Kidney (tissue), 13 donors: ENCODE measurements at regions not wholly inside any gene's neighbourhood (a gene's known extent, or its start where the extent isn't known, plus 50 kb on each side); places are given as distances from the start of the nearest gene placed in this dataset.

Source experiments
- DNase-seq, 5 donors: peaks; one replicate each; pipeline ENCODE4 v3.0.0-alpha.2; 2013 to 2020
- FAIRE-seq: peaks from 2 replicates; lab custom pipeline; 2012; peaks lifted over from hg19 to GRCh38; lab: Jason Lieb, UNC
- H3K27ac ChIP-seq, 2 donors: one replicate each; pipeline ENCODE4 v1.7.0; 2013; ENCODE audit warnings: low read depth in 2 of 2, low read length in 2 of 2, inconsistent platforms in 1 of 2
- H3K27me3 ChIP-seq: one replicate; pipeline ENCODE4 v1.7.1; 2013; ENCODE audit warnings: low read length, inconsistent platforms; ENCODE audit not compliant: control insufficient read depth, insufficient read depth
- H3K36me3 ChIP-seq, 3 donors: one replicate each; pipeline versions ENCODE4 v1.7.0 to v1.7.1; 2013; ENCODE audit warnings: low read length in 3 of 3, control low read depth in 1 of 3, inconsistent platforms in 1 of 3; ENCODE audit not compliant: insufficient read depth in 3 of 3, control insufficient read depth in 2 of 3
- H3K4me1 ChIP-seq, 3 donors: one replicate each; pipeline versions ENCODE4 v1.7.0 to v1.7.1; 2013; ENCODE audit warnings: low read length in 3 of 3, inconsistent platforms in 1 of 3, low read depth in 1 of 3; ENCODE audit not compliant: control insufficient read depth in 2 of 3, insufficient read depth in 2 of 3
- H3K4me3 ChIP-seq, 3 donors: one replicate each; pipeline versions ENCODE4 v1.7.0 to v1.8.1; 2013; ENCODE audit warnings: low read length in 3 of 3, control low read depth in 1 of 3, inconsistent platforms in 1 of 3
- H3K9ac ChIP-seq, 3 donors: one replicate each; pipeline versions ENCODE4 v1.7.0 to v1.7.1; 2013; ENCODE audit warnings: low read length in 3 of 3, control low read depth in 1 of 3, inconsistent platforms in 1 of 3
- H3K9me3 ChIP-seq, 3 donors: one replicate each; pipeline versions ENCODE4 v1.7.0 to v1.7.1; 2013; ENCODE audit warnings: low read length in 3 of 3, control low read depth in 1 of 3, inconsistent platforms in 1 of 3; ENCODE audit not compliant: control insufficient read depth in 2 of 3, insufficient read depth in 1 of 3
- CTCF ChIP-seq: IDR thresholded peaks from 3 replicates; pipeline ENCODE4 v1.5.1; 2012; ENCODE audit warnings: mild to moderate bottlenecking, moderate library complexity, borderline replicate concordance; ENCODE audit not compliant: insufficient read depth; ENCODE audit errors: extremely low read depth
- intact Hi-C: fragments of 100-400 bp; cut with DNase I; formaldehyde crosslinking; loops from one replicate; pipeline ENCODE4 v1.11.1; 2022
- donor health status: control.
- donor health status: control.
- donor health status: control.
- donor health status: control.
- donor health status: control.
- donor health status: DM: yes; HTN: yes; CAD: no.
- donor health status: Normal renal cell carcinoma (clear cell type).

DNA sequence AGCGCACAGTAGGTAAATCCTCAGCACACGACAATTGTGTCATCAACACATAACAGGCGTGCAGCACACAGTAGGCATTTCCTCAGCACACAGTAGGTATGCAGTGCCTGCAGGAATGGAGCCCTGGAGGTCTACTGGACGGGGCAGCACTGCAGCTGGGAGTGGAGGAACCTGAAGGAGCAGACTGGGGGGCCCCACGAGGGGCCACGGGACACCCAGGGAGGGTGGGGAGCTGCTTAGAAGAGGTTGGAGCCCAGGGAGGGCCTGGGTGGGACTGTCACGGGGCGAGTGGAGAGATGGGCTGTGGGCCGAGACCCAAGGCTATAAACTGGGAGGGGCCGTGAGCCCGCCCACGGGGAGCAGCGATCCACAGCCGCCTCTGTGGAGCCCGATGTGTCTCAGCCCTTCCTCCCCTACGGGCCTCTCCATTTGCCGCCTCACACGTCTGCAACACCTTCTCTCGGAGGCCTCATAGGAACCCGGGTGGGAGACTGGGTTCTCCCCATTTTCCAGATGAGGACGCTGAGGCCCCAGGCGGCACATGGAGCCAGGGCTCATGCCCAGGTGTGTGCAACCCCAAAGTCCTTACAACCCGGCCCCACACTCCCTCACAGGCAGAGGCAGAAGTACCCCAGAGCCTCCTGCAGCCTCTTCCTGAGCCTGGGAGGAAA is 101.5 kb downstream of the MICALL2 start:
- DNase-seq (peak in 3 of 5 donors; percentile 35 to 77 (median 64)), FAIRE-seq (no peak)
- Histone ChIP-seq H3K9ac (no peak overlapping the region), H3K36me3 (no peaks in the 10 kb centered on the region), H3K27ac (no peak overlapping the region), H3K4me1 (peaks cover 0 to 13% (median 0%) of the 10 kb centered on the region in 3 donors), H3K4me3 (no peak overlapping the region), H3K27me3 (no peaks in the 10 kb centered on the region), H3K9me3 (no peaks in the 10 kb centered on the region)
- intact Hi-C loops = no loop called here
- no peak for TF ChIP-seq CTCF

- TF ChIP-seq CTCF = no peak
- no peaks in the 10 kb centered on the region for H3K27me3 ChIP-seq
- H3K36me3 ChIP-seq = no peaks in the 10 kb centered on the region
- peaks cover 0 to 13% (median 0%) of the 10 kb centered on the region in 3 donors for H3K4me1 ChIP-seq
- DNase-seq (peak in 2 of 5 donors; percentile 51 to 64), FAIRE-seq (no peak)
- H3K27ac ChIP-seq = no peak overlapping the region
- intact Hi-C loops = no loop called here
- no peak overlapping the region for H3K4me3 ChIP-seq
- no peaks in the 10 kb centered on the region for H3K9me3 ChIP-seq
- no peak overlapping the region for H3K9ac ChIP-seq
Observed at GRCh38 chr7:1358376-1359050, 100.8 kb downstream of the MICALL2 start.

- Histone ChIP-seq H3K36me3 (no peaks in the 10 kb centered on the region), H3K4me3 (no peak overlapping the region), H3K27me3 (no peaks in the 10 kb centered on the region), H3K4me1 (peaks cover 0 to 12% (median 0%) of the 10 kb centered on the region in 3 donors), H3K9ac (no peak overlapping the region), H3K27ac (no peak overlapping the region), H3K9me3 (no peaks in the 10 kb centered on the region)
- intact Hi-C loops = no loop called here
- no peak for TF ChIP-seq CTCF
- FAIRE-seq = no peak
- DNase-seq = peak in 2 of 5 donors; percentile 39 to 44
Observed at GRCh38 chr7:1359051-1359400, 100.2 kb downstream of the MICALL2 start.
